ENCODE measurements at regions not wholly inside any gene's neighbourhood (a gene's known extent, or its start where the extent isn't known, plus 50 kb on each side); places are given as distances from the start of the nearest gene placed in this dataset.

GRCh38 chr15:79743032-79743431 is 153.8 kb downstream of the MTHFS start (continued):
- TF ChIP-seq, protein P1, sequence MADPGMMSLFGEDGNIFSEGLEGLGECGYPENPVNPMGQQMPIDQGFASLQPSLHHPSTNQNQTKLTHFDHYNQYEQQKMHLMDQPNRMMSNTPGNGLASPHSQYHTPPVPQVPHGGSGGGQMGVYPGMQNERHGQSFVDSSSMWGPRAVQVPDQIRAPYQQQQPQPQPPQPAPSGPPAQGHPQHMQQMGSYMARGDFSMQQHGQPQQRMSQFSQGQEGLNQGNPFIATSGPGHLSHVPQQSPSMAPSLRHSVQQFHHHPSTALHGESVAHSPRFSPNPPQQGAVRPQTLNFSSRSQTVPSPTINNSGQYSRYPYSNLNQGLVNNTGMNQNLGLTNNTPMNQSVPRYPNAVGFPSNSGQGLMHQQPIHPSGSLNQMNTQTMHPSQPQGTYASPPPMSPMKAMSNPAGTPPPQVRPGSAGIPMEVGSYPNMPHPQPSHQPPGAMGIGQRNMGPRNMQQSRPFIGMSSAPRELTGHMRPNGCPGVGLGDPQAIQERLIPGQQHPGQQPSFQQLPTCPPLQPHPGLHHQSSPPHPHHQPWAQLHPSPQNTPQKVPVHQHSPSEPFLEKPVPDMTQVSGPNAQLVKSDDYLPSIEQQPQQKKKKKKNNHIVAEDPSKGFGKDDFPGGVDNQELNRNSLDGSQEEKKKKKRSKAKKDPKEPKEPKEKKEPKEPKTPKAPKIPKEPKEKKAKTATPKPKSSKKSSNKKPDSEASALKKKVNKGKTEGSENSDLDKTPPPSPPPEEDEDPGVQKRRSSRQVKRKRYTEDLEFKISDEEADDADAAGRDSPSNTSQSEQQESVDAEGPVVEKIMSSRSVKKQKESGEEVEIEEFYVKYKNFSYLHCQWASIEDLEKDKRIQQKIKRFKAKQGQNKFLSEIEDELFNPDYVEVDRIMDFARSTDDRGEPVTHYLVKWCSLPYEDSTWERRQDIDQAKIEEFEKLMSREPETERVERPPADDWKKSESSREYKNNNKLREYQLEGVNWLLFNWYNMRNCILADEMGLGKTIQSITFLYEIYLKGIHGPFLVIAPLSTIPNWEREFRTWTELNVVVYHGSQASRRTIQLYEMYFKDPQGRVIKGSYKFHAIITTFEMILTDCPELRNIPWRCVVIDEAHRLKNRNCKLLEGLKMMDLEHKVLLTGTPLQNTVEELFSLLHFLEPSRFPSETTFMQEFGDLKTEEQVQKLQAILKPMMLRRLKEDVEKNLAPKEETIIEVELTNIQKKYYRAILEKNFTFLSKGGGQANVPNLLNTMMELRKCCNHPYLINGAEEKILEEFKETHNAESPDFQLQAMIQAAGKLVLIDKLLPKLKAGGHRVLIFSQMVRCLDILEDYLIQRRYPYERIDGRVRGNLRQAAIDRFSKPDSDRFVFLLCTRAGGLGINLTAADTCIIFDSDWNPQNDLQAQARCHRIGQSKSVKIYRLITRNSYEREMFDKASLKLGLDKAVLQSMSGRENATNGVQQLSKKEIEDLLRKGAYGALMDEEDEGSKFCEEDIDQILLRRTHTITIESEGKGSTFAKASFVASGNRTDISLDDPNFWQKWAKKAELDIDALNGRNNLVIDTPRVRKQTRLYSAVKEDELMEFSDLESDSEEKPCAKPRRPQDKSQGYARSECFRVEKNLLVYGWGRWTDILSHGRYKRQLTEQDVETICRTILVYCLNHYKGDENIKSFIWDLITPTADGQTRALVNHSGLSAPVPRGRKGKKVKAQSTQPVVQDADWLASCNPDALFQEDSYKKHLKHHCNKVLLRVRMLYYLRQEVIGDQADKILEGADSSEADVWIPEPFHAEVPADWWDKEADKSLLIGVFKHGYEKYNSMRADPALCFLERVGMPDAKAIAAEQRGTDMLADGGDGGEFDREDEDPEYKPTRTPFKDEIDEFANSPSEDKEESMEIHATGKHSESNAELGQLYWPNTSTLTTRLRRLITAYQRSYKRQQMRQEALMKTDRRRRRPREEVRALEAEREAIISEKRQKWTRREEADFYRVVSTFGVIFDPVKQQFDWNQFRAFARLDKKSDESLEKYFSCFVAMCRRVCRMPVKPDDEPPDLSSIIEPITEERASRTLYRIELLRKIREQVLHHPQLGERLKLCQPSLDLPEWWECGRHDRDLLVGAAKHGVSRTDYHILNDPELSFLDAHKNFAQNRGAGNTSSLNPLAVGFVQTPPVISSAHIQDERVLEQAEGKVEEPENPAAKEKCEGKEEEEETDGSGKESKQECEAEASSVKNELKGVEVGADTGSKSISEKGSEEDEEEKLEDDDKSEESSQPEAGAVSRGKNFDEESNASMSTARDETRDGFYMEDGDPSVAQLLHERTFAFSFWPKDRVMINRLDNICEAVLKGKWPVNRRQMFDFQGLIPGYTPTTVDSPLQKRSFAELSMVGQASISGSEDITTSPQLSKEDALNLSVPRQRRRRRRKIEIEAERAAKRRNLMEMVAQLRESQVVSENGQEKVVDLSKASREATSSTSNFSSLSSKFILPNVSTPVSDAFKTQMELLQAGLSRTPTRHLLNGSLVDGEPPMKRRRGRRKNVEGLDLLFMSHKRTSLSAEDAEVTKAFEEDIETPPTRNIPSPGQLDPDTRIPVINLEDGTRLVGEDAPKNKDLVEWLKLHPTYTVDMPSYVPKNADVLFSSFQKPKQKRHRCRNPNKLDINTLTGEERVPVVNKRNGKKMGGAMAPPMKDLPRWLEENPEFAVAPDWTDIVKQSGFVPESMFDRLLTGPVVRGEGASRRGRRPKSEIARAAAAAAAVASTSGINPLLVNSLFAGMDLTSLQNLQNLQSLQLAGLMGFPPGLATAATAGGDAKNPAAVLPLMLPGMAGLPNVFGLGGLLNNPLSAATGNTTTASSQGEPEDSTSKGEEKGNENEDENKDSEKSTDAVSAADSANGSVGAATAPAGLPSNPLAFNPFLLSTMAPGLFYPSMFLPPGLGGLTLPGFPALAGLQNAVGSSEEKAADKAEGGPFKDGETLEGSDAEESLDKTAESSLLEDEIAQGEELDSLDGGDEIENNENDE (IDR thresholded peaks at IDR 0.05; ENCODE audit: insufficient replicate concordance, low read length) = no peak
- TF ChIP-seq SIN3A (conservative IDR thresholded peaks at IDR 0.05 in 1 of 2, IDR thresholded peaks at IDR 0.05 in 1 of 2; ENCODE audit: low read depth in 1 of 2, low read length in 2 of 2) (no peak), CBX8 (IDR thresholded peaks at IDR 0.05; ENCODE audit: borderline replicate concordance, low read depth, low read length) (no peak), EGR1 (IDR thresholded peaks at IDR 0.05; ENCODE audit: borderline replicate concordance, low read depth, low read length) (no peak), TCF12 (IDR thresholded peaks at IDR 0.05; ENCODE audit: low read depth, low read length) (no peak)
- TF ChIP-seq, protein P2, sequence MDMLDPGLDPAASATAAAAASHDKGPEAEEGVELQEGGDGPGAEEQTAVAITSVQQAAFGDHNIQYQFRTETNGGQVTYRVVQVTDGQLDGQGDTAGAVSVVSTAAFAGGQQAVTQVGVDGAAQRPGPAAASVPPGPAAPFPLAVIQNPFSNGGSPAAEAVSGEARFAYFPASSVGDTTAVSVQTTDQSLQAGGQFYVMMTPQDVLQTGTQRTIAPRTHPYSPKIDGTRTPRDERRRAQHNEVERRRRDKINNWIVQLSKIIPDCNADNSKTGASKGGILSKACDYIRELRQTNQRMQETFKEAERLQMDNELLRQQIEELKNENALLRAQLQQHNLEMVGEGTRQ (IDR thresholded peaks at IDR 0.05; ENCODE audit: low read length) = no peak
- TF ChIP-seq, protein P3, sequence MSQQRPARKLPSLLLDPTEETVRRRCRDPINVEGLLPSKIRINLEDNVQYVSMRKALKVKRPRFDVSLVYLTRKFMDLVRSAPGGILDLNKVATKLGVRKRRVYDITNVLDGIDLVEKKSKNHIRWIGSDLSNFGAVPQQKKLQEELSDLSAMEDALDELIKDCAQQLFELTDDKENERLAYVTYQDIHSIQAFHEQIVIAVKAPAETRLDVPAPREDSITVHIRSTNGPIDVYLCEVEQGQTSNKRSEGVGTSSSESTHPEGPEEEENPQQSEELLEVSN (IDR thresholded peaks at IDR 0.05) = no peak

Data from H1 (cell line).